GM21360 (cell line): ENCODE measurements at regions not wholly inside any gene's neighbourhood (a gene's known extent, or its start where the extent isn't known, plus 50 kb on each side); places are given as distances from the start of the nearest gene placed in this dataset.

ENCODE experiments used
- ATAC-seq: cut with Tn5 transposase; IDR thresholded peaks from one replicate; pipeline ENCODE4 v1.9.1; 2021; ENCODE audit warnings: mild to moderate bottlenecking, moderate library complexity; ENCODE audit not compliant: unreplicated experiment

- no peak for ATAC-seq
These were observed 54.3 kb upstream of the PTPN1 start for GRCh38 chr20:50455656-50456451.

DNA sequence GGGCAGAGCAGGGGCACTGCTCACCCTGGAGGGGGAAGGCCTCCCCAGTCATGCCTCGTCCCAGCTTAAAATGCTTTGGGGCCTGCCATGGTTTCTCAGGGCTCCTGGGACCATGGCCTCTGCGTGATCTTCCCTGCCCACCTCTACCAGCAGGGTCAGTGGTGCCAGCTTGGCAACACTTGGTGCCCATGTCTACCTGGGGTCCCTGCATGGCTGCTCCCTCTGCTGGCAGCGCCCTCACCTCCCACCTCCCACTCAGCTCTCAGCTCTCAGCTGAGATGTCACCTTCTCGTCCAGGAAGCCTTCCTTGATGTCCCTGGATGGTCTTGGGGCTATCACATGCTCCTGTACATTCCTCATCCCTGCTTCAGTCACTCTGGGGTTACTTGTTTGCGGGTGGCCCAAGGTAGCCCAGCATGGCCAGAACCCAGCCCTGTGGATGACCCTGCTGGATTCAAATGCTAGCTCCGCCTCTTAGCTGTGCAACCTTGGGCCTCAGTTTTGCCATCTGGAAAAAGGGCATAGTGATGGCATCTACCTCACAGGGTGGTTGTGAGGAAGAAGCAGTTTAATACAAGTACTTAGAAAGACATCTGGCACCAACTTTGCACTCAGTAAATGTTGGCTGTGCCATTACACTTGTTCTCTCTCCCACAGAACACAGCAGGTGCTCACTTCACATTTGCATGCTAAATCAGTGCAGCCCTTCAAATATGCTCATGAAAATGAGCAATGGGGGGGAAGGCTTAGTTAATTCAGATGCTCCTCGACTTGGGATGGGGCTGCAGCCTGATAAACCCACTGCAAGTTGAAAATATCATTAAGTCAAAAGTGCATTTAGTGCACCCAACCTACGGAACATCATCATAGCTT lies 53.5 kb upstream of the PTPN1 start:
- ATAC-seq, result no peak

GRCh38 chr20:50459124-50459918 lies 50.9 kb upstream of the PTPN1 start:
- no peak for ATAC-seq

DNA sequence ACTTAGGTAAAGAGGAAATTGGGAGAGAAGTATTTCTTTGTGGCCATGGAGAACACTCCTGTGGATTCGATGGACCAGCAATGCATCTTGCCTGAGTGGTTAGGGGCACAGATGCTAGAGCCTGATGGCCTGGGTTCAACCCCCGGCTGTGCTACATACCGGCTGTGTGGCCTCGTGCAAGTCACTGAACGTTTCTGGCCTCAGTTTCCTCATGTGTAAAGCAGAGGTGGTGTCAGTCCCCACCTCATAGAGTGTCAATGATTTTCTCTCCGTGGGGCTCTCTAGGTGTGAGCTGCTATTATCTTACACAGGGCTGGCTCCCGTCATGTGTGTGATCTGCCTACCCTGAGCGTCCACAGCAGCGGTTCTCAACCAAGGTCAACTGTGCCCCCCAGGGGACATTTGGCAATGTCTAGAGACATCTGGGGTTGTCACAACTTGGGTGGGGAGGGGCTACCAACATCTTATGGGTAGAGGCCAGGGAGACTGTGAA lies 50.0 kb upstream of the PTPN1 start:
- ATAC-seq, result no peak
